H1 (cell line): ENCODE measurements at regions not wholly inside any gene's neighbourhood (a gene's known extent, or its start where the extent isn't known, plus 50 kb on each side); places are given as distances from the start of the nearest gene placed in this dataset.

ENCODE experiments used
- CTCF ChIA-PET: fragments of 300-600 bp; sonication (Branson Sonifier 250); formaldehyde crosslinking; loops from one replicate; lab custom pipeline; 2021; ENCODE audit not compliant: partially characterized antibody; lab: Charles Lee
- POLR2A ChIA-PET: fragments of 300-600 bp; sonication (Branson Sonifier 250); formaldehyde crosslinking; loops from one replicate; lab custom pipeline; 2021; ENCODE audit warnings: inconsistent platforms; ENCODE audit not compliant: partially characterized antibody; lab: Charles Lee
- DNase-seq, 2 experiments: peaks; one replicate each; pipeline versions ENCODE4 v3.0.0 to v3.0.0-alpha.2; 2010 to 2022; ENCODE audit warnings: low spot score in 2 of 2, low read depth in 1 of 2, mixed read lengths in 1 of 2
- FAIRE-seq: peaks from 2 replicates; lab custom pipeline; 2011; peaks lifted over from hg19 to GRCh38; lab: Jason Lieb, UNC
- H2AFZ ChIP-seq: 2 replicates; pipeline ENCODE4 v1.8.1; 2012; ENCODE audit warnings: low read length, inconsistent platforms
- H2AK5ac ChIP-seq: 2 replicates; pipeline ENCODE4 v1.6.1; 2013; ENCODE audit warnings: low read depth, low read length
- H2BK120ac ChIP-seq: replicated peaks from 2 replicates; pipeline ENCODE3; 2013; ENCODE audit warnings: low read depth, low read length, inconsistent platforms
- H2BK12ac ChIP-seq: 2 replicates; pipeline ENCODE4 v1.6.1; 2013; ENCODE audit warnings: low read depth, low read length
- H2BK15ac ChIP-seq: 2 replicates; pipeline ENCODE4 v1.6.1; 2013; ENCODE audit warnings: low read length
- H2BK20ac ChIP-seq: 2 replicates; pipeline ENCODE4 v1.6.1; 2013; ENCODE audit warnings: low read length
- H2BK5ac ChIP-seq: 2 replicates; pipeline ENCODE4 v1.6.1; 2013; ENCODE audit warnings: low read depth, low read length
- H3K14ac ChIP-seq: 2 replicates; pipeline ENCODE4 v1.6.1; 2013; ENCODE audit warnings: inconsistent platforms; ENCODE audit not compliant: insufficient read length
- H3K18ac ChIP-seq: 2 replicates; pipeline ENCODE4 v1.6.1; 2013; ENCODE audit warnings: low read length; ENCODE audit errors: extremely low read depth
- H3K23ac ChIP-seq: 2 replicates; pipeline ENCODE4 v1.6.1; 2013; ENCODE audit warnings: inconsistent platforms; ENCODE audit not compliant: insufficient read length
- H3K23me2 ChIP-seq: 2 replicates; pipeline ENCODE4 v1.6.1; 2013; ENCODE audit warnings: low read depth, low read length
- H3K27ac ChIP-seq: 2 replicates; pipeline ENCODE4 v1.6.1; 2011; ENCODE audit warnings: low read depth, low read length, inconsistent platforms
- H3K27me3 ChIP-seq, 4 experiments: replicated peaks in 1 of 4; 1 replicate in 1 of 4; 2 replicates in 3 of 4; pipeline versions ENCODE4 v1.6.1 to v1.8.1; 2011 to 2013; ENCODE audit warnings: low read length in 3 of 4, mild to moderate bottlenecking in 3 of 4, inconsistent platforms in 2 of 4, mixed read lengths in 2 of 4, moderate library complexity in 1 of 4; ENCODE audit not compliant: control insufficient read depth in 3 of 4, insufficient read depth in 3 of 4; ENCODE audit errors: extremely low read depth in 1 of 4
- H3K36me3 ChIP-seq, 4 experiments: 2 replicates each; pipeline versions ENCODE4 v1.6.1 to v1.8.1; 2011 to 2013; ENCODE audit warnings: mild to moderate bottlenecking in 4 of 4, low read length in 3 of 4, moderate library complexity in 2 of 4, control low read depth in 1 of 4, inconsistent platforms in 1 of 4; ENCODE audit not compliant: insufficient read depth in 4 of 4, control insufficient read depth in 2 of 4
- H3K4ac ChIP-seq: replicated peaks from 2 replicates; pipeline ENCODE3; 2013; ENCODE audit warnings: low read length, low read depth, mixed read lengths, inconsistent platforms; ENCODE audit not compliant: insufficient read length
- H3K4me1 ChIP-seq, 4 experiments: replicated peaks in 1 of 4; 1 replicate in 1 of 4; 2 replicates in 3 of 4; pipeline versions ENCODE4 v1.6.1 to v1.8.1; 2011 to 2013; ENCODE audit warnings: low read length in 3 of 4, inconsistent platforms in 2 of 4, mixed read lengths in 1 of 4; ENCODE audit not compliant: insufficient read depth in 4 of 4, control insufficient read depth in 3 of 4
- H3K4me2 ChIP-seq, 2 experiments: 2 replicates each; pipeline versions ENCODE4 v1.6.1 to v1.8.1; 2011 to 2013; ENCODE audit warnings: low read depth in 2 of 2, low read length in 2 of 2, control low read depth in 1 of 2, inconsistent platforms in 1 of 2, mild to moderate bottlenecking in 1 of 2; ENCODE audit not compliant: insufficient read depth in 1 of 2
- H3K4me3 ChIP-seq, 4 experiments: fragments of 200-600, 300-600 bp in 1 of 4; sonication (generic), shearing (Covaris generic), sonication (Bioruptor Twin) in 1 of 4; 2 replicates each; pipeline versions ENCODE4 v1.5.1 to v1.8.1; 2011 to 2016; ENCODE audit warnings: low read length in 4 of 4, low read depth in 3 of 4, control low read depth in 2 of 4, inconsistent platforms in 2 of 4, mild to moderate bottlenecking in 2 of 4, mixed read lengths in 1 of 4, moderate library complexity in 1 of 4; ENCODE audit not compliant: insufficient read depth in 2 of 4; ENCODE audit errors: extremely low read depth in 1 of 4
- H3K56ac ChIP-seq: replicated peaks from 2 replicates; pipeline ENCODE3; 2013; ENCODE audit warnings: low read depth, mild to moderate bottlenecking, mixed read lengths, low read length, inconsistent platforms; ENCODE audit not compliant: insufficient read length
- H3K79me1 ChIP-seq: 2 replicates; pipeline ENCODE4 v1.6.1; 2013; ENCODE audit warnings: low read depth, low read length, control low read depth
- H3K79me2 ChIP-seq, 2 experiments: 2 replicates each; pipeline versions ENCODE4 v1.6.1 to v1.8.1; 2012 to 2013; ENCODE audit warnings: low read length in 2 of 2, mild to moderate bottlenecking in 2 of 2, inconsistent platforms in 1 of 2; ENCODE audit not compliant: insufficient read depth in 2 of 2, control insufficient read depth in 1 of 2
- H3K9ac ChIP-seq, 4 experiments: replicated peaks in 1 of 4; 1 replicate in 1 of 4; 2 replicates in 3 of 4; pipeline versions ENCODE4 v1.6.1 to v1.8.1; 2011 to 2013; ENCODE audit warnings: low read depth in 3 of 4, low read length in 3 of 4, control low read depth in 2 of 4, mild to moderate bottlenecking in 2 of 4, moderate library complexity in 2 of 4, inconsistent platforms in 1 of 4; ENCODE audit errors: extremely low read depth in 1 of 4
- H3K9me3 ChIP-seq, 2 experiments: 2 replicates each; pipeline versions ENCODE4 v1.6.1 to v1.8.1; 2012 to 2013; ENCODE audit warnings: mild to moderate bottlenecking in 2 of 2, moderate library complexity in 2 of 2, control low read depth in 1 of 2, inconsistent platforms in 1 of 2, low read depth in 1 of 2, low read length in 1 of 2, mixed read lengths in 1 of 2; ENCODE audit not compliant: insufficient read depth in 2 of 2
- H4K20me1 ChIP-seq, 2 experiments: replicated peaks in 1 of 2; 2 replicates each; pipeline versions ENCODE3 to v1.8.1; 2011 to 2013; ENCODE audit warnings: inconsistent platforms in 2 of 2, low read length in 2 of 2, mild to moderate bottlenecking in 1 of 2; ENCODE audit not compliant: insufficient read depth in 2 of 2, control insufficient read depth in 1 of 2
- H4K5ac ChIP-seq: 2 replicates; pipeline ENCODE4 v1.6.1; 2013; ENCODE audit warnings: low read length, low read depth, mixed read lengths, inconsistent platforms; ENCODE audit not compliant: insufficient read length
- H4K8ac ChIP-seq: 2 replicates; pipeline ENCODE4 v1.8.0; 2013; ENCODE audit warnings: mild to moderate bottlenecking, moderate library complexity, low read length, inconsistent platforms; ENCODE audit not compliant: insufficient read depth; ENCODE audit errors: extremely low read depth
- H4K91ac ChIP-seq: replicated peaks from 2 replicates; pipeline ENCODE3; 2013; ENCODE audit warnings: low read length, mixed read lengths, inconsistent platforms; ENCODE audit not compliant: insufficient read length
- BACH1 ChIP-seq: IDR thresholded peaks from 2 replicates; pipeline ENCODE4 v1.6.1; 2012; ENCODE audit warnings: low read length, improper control_type of control experiment
- BRCA1 ChIP-seq: IDR thresholded peaks from 2 replicates; pipeline ENCODE4 v1.6.1; 2012; ENCODE audit warnings: low read depth, low read length, improper control_type of control experiment
- CBX5 ChIP-seq: fragments of 300-800, 300-1000 bp; sonication (generic); IDR thresholded peaks from 2 replicates; pipeline ENCODE4 v1.7.1; 2016; ENCODE audit warnings: antibody characterized with exemption, low read length, low read depth
- CREB1 ChIP-seq: IDR thresholded peaks from 2 replicates; pipeline ENCODE4 v1.6.1; 2012; ENCODE audit warnings: inconsistent platforms
- CTBP2 ChIP-seq: IDR thresholded peaks from 2 replicates; pipeline ENCODE4 v1.7.0; 2011; ENCODE audit warnings: borderline replicate concordance, mild to moderate bottlenecking, moderate library complexity, mixed read lengths, low read length; ENCODE audit not compliant: insufficient read depth, insufficient read length
- EGR1 ChIP-seq: IDR thresholded peaks from 2 replicates; pipeline ENCODE4 v1.6.1; 2011; ENCODE audit warnings: low read depth, low read length, borderline replicate concordance
- HDAC2 ChIP-seq, 2 experiments: fragments of 300-600 bp in 1 of 2; sonication (generic) in 1 of 2; IDR thresholded peaks; 2 replicates each; pipeline ENCODE4 v1.6.1; 2011 to 2012; ENCODE audit warnings: low read depth in 2 of 2, low read length in 2 of 2, mild to moderate bottlenecking in 2 of 2, moderate library complexity in 2 of 2, borderline replicate concordance in 1 of 2, inconsistent platforms in 1 of 2
- NRF1 ChIP-seq: IDR thresholded peaks from 2 replicates; pipeline ENCODE4 v1.6.1; 2011; ENCODE audit warnings: mild to moderate bottlenecking, low read depth, low read length, improper control_type of control experiment
- RNF2 ChIP-seq: fragments of 200-900, 300-1000 bp; sonication (generic); IDR thresholded peaks from 2 replicates; pipeline ENCODE4 v1.7.1; 2016; ENCODE audit warnings: borderline replicate concordance, low read depth, mild to moderate bottlenecking, antibody characterized with exemption, low read length; ENCODE audit not compliant: poor library complexity, severe bottlenecking; ENCODE audit errors: missing control alignments
- SP4 ChIP-seq: IDR thresholded peaks from 2 replicates; pipeline ENCODE4 v1.6.1; 2012; ENCODE audit warnings: low read length, inconsistent platforms
- TEAD4 ChIP-seq: IDR thresholded peaks from 2 replicates; pipeline ENCODE4 v1.6.1; 2012; ENCODE audit warnings: low read depth, low read length, inconsistent platforms, mixed read lengths
- YY1 ChIP-seq: IDR thresholded peaks from 2 replicates; pipeline ENCODE4 v1.6.1; 2011; ENCODE audit warnings: low read depth, mild to moderate bottlenecking, low read length
- WGBS, 2 experiments: shearing (Covaris generic) in 1 of 2; methylation state at CpG; one replicate each; pipeline versions ENCODE4 v1.1.6 to v1.1.7; 2013 to 2015; ENCODE audit warnings: low lambda C conversion rate in 2 of 2, mixed read lengths in 2 of 2, inconsistent platforms in 1 of 2, low coverage in 1 of 2, missing lambda C conversion rate in 1 of 2; ENCODE audit not compliant: insufficient replicate concordance in 2 of 2, insufficient coverage in 1 of 2, insufficient read length in 1 of 2; ENCODE audit errors: extremely low coverage in 1 of 2, missing lambda C conversion rate in 1 of 2; 5-methylcytosine and 5-hydroxymethylcytosine counted together

DNA sequence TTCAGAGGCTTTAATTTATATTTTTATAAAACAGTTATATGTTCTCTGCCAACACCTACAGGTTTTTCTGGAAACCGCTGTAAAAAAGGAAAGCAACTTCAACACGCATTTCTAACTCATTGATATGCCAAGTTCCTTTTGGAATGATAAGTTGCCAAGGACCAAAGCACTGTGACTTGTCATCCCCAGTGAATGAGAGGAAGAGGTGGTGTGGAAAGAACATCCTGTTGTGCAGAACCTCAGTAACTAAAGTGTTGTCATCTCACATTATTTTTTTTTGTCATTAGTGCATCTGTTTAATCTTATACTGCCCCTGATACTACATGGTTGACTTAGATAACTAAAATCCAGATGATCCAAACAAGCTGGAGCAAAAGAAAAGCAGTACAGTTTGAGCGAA lies 96.0 kb upstream of the NEUROD1 start:
- H3K79me1 ChIP-seq: no peaks in the 10 kb centered on the region
- no peak overlapping the region for H2BK15ac ChIP-seq
- H3K79me2 ChIP-seq: no peaks in the 10 kb centered on the region
- no peak overlapping the region for H3K18ac ChIP-seq
- H4K5ac ChIP-seq: no peak overlapping the region
- no peaks in the 10 kb centered on the region for H3K4me1 ChIP-seq
- POLR2A ChIA-PET: no interaction called here
- FAIRE-seq: no peak
- no peak overlapping the region for H3K14ac ChIP-seq
- H2AFZ ChIP-seq: no peak overlapping the region
- no peak overlapping the region for H3K56ac ChIP-seq
- H3K4ac ChIP-seq: no peak overlapping the region
- H3K9me3 ChIP-seq: no peaks in the 10 kb centered on the region
- H3K4me3 ChIP-seq: no peak overlapping the region
- H3K23ac ChIP-seq: no peak overlapping the region
- no peak overlapping the region for H2BK5ac ChIP-seq
- DNase-seq: no peak
- H2BK12ac ChIP-seq: no peak overlapping the region
- no peak overlapping the region for H4K8ac ChIP-seq
- no peaks in the 10 kb centered on the region for H3K23me2 ChIP-seq
- no peaks in the 10 kb centered on the region for H3K36me3 ChIP-seq
- H4K20me1 ChIP-seq: no peaks in the 10 kb centered on the region
- no peak overlapping the region for H3K9ac ChIP-seq
- 76% methylated on average over 3 of the region's 3 CpGs; no CpG with 5 or more reads in 1 of the 2 experiments for WGBS, 2 experiments
- no peak overlapping the region for H4K91ac ChIP-seq
- H2BK20ac ChIP-seq: no peak overlapping the region
- H3K4me2 ChIP-seq: no peak overlapping the region
- no peak overlapping the region for H2BK120ac ChIP-seq
- TF ChIP-seq SP4 (no peak), YY1 (no peak), NRF1 (no peak), TEAD4 (no peak), BACH1 (no peak), CTBP2 (no peak), RNF2 (no peak), BRCA1 (no peak), CBX5 (no peak), CREB1 (no peak), EGR1 (no peak), HDAC2 (IDR thresholded peaks at IDR 0.05; ENCODE audit: borderline replicate concordance in 1 of 2, low read depth in 2 of 2, low read length in 2 of 2) (no peak)
- TF ChIP-seq, all 59 proteins: peak for 0
- no peak overlapping the region for H2AK5ac ChIP-seq
- peaks cover 0 to 1% (median 0%) of the 10 kb centered on the region in 4 experiments; a peak in 1 of 7 replicates for H3K27me3 ChIP-seq
- CTCF ChIA-PET: interaction anchor here (1.4 kb wide), 1 partner anchor 127 kb away, joined by 3 read pairs; no protein-coding TSS in a partner anchor
- H3K27ac ChIP-seq: no peak overlapping the region
